Large intestine (tissue), 3 donors: ENCODE measurements at regions not wholly inside any gene's neighbourhood (a gene's known extent, or its start where the extent isn't known, plus 50 kb on each side); places are given as distances from the start of the nearest gene placed in this dataset.

ENCODE experiments used
- DNase-seq, 2 donors: peaks; one replicate each; pipeline versions ENCODE4 v3.0.0 to v3.0.0-alpha.2; 2013
- H3K27ac ChIP-seq: one replicate; pipeline ENCODE4 v1.5.1; 2013; ENCODE audit warnings: low read length
- H3K27me3 ChIP-seq: 2 replicates; pipeline ENCODE4 v1.6.1; 2013; ENCODE audit warnings: low read length; ENCODE audit not compliant: control insufficient read depth, insufficient read depth
- H3K36me3 ChIP-seq: 2 replicates; pipeline ENCODE4 v1.6.1; 2013; ENCODE audit warnings: low read length; ENCODE audit not compliant: control insufficient read depth, insufficient read depth
- H3K4me1 ChIP-seq: one replicate; pipeline ENCODE4 v1.6.1; 2013; ENCODE audit warnings: low read length; ENCODE audit not compliant: control insufficient read depth, insufficient read depth
- H3K4me3 ChIP-seq: one replicate; pipeline ENCODE4 v1.5.1; 2013; ENCODE audit warnings: low read length
- H3K9me3 ChIP-seq: one replicate; pipeline ENCODE4 v1.6.1; 2013; ENCODE audit warnings: mild to moderate bottlenecking, low read depth, low read length, moderate library complexity; ENCODE audit not compliant: control insufficient read depth
- WGBS: methylation state at CpG from one replicate; pipeline ENCODE4 v1.1.5; 2013; ENCODE audit warnings: low lambda C conversion rate; ENCODE audit not compliant: insufficient coverage; 5-methylcytosine and 5-hydroxymethylcytosine counted together

DNA sequence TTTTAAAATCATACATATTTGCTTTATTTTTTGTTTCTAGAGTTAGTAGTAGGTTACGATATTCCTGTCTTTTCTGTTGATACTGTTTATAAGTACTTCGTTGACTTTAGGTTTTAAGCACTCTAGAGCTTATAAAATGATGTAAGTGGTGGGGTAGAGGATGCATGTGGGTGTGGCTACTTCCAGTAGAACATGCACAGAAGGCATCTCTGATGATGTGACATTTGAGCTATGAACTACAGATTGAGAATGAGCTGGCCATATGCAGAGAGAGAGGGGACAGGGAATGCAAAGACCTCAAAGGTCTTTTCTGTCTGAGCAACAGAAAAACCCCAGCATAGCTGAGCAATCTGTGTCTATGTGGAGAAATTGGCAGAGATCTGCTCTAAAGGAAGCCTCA lies 233.9 kb upstream of the STAC start:
- Histone ChIP-seq H3K9me3 (no peaks in the 10 kb centered on the region), H3K27me3 (no peaks in the 10 kb centered on the region), H3K36me3 (no peaks in the 10 kb centered on the region), H3K4me3 (no peak overlapping the region), H3K4me1 (no peaks in the 10 kb centered on the region), H3K27ac (no peak overlapping the region)
- DNase-seq, result no peak
- WGBS, result 100% methylated on average over 1 of the region's 2 CpGs

DNA sequence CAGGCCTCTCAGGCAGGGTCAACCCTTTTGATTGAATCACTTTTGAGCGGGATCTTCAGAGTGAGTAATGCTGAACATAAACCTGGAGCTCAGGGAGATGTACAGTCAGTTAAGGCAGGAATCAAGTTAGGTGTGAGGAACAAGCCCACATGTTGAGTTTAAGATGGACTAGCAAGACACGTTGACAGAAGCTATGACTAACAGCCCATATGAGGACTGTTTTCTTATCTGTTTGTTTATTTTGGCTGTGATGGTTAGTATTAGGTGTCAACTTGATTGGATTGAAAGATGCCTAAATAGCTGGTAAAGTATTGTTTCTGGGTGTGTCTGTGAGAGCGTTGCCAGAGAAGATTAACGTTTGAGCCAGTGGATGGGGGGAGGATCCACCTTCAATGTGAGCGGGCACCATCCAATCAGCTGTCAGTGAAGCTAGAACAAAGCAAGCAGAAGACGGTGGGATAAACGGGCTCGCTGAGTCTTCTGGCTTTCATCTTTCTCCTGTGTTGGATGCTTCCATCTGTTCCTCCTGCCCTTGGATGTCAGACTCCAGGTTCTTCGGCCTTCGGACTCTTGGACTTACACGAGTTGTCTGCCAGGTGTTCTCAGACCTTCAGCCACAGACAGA lies 232.3 kb upstream of the STAC start:
- H3K9me3 ChIP-seq, result no peaks in the 10 kb centered on the region
- H3K27me3 ChIP-seq, result no peaks in the 10 kb centered on the region
- 100% methylated on average over 1 of the region's 11 CpGs for WGBS
- H3K4me3 ChIP-seq, result no peak overlapping the region
- peak in 1 of 2 donors; percentile 6 for DNase-seq
- no peaks in the 10 kb centered on the region for H3K4me1 ChIP-seq
- no peak overlapping the region for H3K27ac ChIP-seq
- H3K36me3 ChIP-seq, result no peaks in the 10 kb centered on the region

DNA sequence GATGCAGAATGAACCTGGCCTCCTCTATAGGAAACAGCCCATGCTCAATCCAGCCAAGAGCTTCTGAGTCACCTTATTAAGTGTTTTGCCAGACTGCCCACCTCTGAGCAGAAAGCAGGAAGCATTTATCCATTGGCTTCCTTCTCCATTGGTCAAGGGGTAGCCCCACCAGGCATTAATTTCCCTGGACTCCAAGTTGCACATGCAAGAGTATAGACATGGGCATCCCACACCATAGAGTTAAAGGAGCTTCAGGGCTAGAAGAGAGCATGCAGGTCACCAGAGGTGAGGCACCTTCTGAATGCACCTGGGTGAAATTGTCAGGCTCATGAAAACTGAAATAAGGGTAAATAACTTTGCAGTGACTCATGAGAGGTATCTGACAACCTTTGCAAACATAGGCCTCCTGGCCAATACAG lies 230.8 kb upstream of the STAC start:
- no peak for DNase-seq
- no peak overlapping the region for H3K4me3 ChIP-seq

DNA sequence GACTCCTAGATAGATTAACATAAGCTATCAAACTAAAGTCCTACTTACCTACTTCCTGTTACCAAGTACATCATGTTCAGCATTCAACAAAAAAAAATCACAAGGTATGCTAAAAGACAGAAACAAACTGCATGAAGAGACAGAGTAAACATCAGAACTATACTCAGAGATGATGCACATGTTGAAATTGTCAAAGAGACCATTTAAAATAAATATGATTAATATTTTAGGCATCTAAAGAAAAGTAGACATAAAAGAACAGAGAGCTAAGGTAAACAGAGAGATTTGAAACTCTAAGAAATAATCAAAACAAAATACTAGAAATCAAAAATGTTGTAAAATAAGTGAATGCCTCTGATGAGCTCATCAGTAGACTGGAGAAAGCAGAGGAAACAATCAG lies 224.8 kb upstream of the STAC start:
- no peak for DNase-seq
- Histone ChIP-seq H3K27me3 (no peaks in the 10 kb centered on the region), H3K4me1 (no peaks in the 10 kb centered on the region)

More for the DNA sequence above, 230.8 kb upstream of the STAC start:
- Histone ChIP-seq H3K36me3 (no peaks in the 10 kb centered on the region), H3K27ac (no peak overlapping the region), H3K9me3 (no peaks in the 10 kb centered on the region), H3K4me1 (no peaks in the 10 kb centered on the region), H3K27me3 (no peaks in the 10 kb centered on the region)

DNA sequence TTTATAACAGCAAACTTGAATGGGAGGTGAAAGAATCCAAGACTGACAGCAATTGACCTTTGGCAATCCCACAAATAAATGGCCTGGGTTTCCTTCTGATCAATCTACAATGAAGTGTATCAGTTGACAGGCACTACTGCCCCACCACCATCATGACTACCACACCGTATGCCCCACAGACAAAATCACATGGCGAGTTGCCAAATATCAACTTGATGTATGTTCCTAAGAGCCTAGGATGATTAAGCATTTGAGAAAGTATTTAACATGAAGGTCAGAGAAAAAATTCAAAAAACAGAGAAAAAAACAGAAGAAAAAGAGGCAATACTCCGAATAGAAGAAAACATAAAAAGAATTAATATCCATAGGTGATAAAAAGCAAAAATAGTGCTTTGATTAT lies 215.9 kb upstream of the STAC start:
- no peaks in the 10 kb centered on the region for H3K9me3 ChIP-seq
- no peaks in the 10 kb centered on the region for H3K4me1 ChIP-seq
- WGBS, result 86% methylated on average over 1 of the region's 3 CpGs
- no peak overlapping the region for H3K4me3 ChIP-seq
- DNase-seq, result no peak
- H3K27ac ChIP-seq, result no peak overlapping the region
- no peaks in the 10 kb centered on the region for H3K27me3 ChIP-seq
- H3K36me3 ChIP-seq, result no peaks in the 10 kb centered on the region

More for the DNA sequence above, 224.8 kb upstream of the STAC start:
- H3K36me3 ChIP-seq, result no peaks in the 10 kb centered on the region
- H3K4me3 ChIP-seq, result no peak overlapping the region
- H3K9me3 ChIP-seq, result no peaks in the 10 kb centered on the region
- H3K27ac ChIP-seq, result no peak overlapping the region

DNA sequence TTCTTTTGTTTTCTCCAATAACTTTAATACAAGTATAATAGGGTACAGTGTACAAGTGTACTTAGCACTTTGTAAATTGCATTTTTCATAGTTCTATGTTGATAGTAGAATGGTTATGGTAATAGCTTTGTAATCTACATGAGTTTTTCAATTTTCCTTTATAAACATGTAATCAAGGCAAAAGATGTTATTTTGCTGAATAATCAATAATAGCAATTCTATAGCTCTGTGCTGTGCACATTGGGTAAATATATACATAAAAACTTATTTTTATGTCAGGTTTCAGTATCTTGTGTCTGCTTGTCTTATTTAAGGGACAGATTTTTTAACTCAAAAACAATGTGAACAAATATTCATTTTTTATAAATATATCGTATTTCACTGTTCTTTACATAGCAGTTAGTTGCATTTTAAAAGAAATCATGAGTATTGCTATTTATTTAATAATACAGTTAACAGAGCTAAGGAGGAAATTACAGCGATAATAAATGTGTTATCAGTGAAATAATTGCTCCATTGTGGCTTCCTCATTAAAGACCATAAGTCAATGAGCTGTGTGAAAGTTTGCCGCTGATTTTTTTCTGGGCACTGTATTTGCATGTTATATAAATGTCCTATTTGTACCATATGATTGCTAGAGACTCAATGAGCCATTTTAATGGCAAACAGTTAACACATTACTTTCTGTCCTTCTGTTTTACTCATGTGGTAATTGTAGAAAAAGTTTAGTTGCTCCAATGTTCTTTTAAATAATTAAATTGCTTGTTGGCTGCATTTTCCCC lies 214.6 kb upstream of the STAC start:
- no peak for DNase-seq
- H3K4me1 ChIP-seq, result no peaks in the 10 kb centered on the region
- 83% methylated on average over 1 of the region's 3 CpGs for WGBS

DNA sequence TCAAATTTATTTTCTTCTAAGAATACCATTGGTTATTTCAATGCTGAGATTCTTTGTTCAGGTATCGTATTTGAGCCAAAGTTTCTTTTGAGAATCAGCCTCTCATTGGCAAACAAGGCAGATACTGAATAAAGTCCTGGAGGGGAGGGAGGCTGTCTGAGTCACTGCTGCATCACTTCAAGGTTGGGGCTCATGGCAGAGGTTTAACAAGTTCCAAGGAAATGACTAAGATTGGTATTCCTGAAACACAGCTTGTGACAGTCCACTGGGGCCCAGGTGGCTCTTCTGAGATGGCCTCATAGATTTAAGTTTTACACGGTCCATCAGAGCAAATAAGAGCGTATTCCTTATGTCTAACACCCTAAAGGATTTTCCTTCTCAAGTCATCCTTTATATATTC lies 213.8 kb upstream of the STAC start:
- 100% methylated on average over 1 of the region's 3 CpGs for WGBS
- Histone ChIP-seq H3K36me3 (no peaks in the 10 kb centered on the region), H3K27ac (no peak overlapping the region), H3K4me1 (no peaks in the 10 kb centered on the region), H3K9me3 (no peaks in the 10 kb centered on the region), H3K4me3 (no peak overlapping the region), H3K27me3 (no peaks in the 10 kb centered on the region)
- no peak for DNase-seq

More for the DNA sequence above, 214.6 kb upstream of the STAC start:
- Histone ChIP-seq H3K27me3 (no peaks in the 10 kb centered on the region), H3K27ac (no peak overlapping the region), H3K36me3 (no peaks in the 10 kb centered on the region), H3K4me3 (no peak overlapping the region), H3K9me3 (no peaks in the 10 kb centered on the region)

DNA sequence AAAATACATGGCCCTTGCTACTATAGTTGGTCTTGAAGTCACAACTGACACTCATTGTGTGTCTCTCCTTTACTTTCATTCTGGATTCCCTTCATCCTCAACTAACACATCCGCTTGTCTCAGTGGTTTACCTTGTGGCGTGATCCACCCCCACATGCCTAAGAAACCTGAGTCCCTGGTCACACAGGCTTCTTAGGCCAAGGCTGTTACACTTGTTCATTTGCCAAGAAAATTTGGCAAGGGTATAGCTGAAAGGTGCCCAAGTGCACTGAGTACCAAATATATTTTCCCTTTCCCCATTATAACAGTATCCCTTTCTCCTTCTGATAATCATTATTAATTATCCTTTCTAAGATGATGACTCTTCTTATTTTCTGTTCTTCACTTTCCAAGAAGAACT lies 207.6 kb upstream of the STAC start:
- no CpG with 5 or more reads among the region's 2 CpGs for WGBS

DNA sequence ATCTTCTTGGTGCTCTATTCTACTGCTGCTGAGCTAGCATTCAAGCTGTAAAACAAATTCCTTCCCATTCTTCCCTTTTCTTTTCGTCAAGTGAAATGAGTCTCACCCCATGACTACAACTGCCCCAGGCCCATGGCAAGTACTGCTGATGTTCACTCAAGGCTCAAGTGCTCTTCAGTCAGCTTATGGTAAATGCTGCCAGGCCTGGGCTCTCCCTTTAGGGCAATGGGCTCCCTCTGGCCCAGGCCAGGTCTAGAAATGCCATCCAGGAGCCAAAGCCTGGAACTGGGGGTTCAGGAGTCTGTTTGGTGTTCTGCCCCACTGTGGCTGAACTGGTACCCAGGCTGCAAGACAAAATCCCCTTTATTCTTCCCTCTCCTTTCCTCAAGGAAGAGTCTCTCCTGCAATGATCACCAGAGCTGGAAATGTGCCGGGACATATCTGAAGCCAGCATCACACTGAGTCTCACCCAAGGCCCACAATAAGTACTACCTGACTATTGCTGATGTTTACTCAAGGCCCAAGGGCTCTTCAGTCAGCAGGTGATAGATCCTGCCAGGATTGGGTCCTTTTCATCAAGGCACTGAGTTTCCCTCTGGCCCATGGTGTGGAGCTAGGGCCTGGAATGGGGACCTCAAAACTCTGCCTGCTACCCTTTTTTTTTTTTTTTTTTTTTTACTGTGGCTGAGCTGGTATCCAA lies 205.0 kb upstream of the STAC start:
- no peak overlapping the region for H3K4me3 ChIP-seq
- no CpG with 5 or more reads among the region's 2 CpGs for WGBS
- H3K9me3 ChIP-seq, result no peaks in the 10 kb centered on the region
- DNase-seq, result no peak
- H3K27me3 ChIP-seq, result no peaks in the 10 kb centered on the region
- no peaks in the 10 kb centered on the region for H3K4me1 ChIP-seq
- H3K27ac ChIP-seq, result no peak overlapping the region
- H3K36me3 ChIP-seq, result no peaks in the 10 kb centered on the region

More for the DNA sequence above, 207.6 kb upstream of the STAC start:
- H3K36me3 ChIP-seq, result no peaks in the 10 kb centered on the region
- no peak for DNase-seq
- no peaks in the 10 kb centered on the region for H3K27me3 ChIP-seq
- H3K9me3 ChIP-seq, result no peaks in the 10 kb centered on the region
- no peaks in the 10 kb centered on the region for H3K4me1 ChIP-seq
- H3K27ac ChIP-seq, result no peak overlapping the region
- H3K4me3 ChIP-seq, result no peak overlapping the region

DNA sequence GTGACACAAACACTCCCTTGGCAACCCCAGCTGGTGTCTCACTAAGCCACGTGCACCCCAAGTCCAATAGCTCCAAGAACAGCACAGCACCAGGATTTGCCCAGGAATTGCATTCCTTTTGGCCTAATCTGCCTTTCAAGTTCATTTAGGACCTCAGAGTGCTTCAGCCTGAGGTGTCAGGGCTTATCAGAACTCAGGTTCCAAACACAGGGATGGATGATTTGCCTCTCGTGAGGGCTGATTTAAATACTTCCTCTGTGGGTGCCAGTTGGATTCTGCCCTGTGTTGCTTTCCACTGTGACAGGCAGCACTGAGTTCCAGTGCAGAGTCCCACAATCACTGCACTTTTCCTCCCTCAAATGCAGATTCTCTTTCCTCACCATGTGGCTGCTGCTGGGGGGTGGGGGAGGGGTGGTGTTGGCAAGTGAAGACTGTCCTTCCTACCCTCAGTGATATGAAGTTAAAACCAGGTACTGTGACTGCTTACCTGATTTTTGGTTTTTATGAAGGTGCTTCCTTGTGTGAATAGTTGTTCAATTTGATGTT lies 204.3 kb upstream of the STAC start:
- WGBS, result no CpG with 5 or more reads among the region's 2 CpGs
- Histone ChIP-seq H3K9me3 (no peaks in the 10 kb centered on the region), H3K27me3 (no peaks in the 10 kb centered on the region), H3K36me3 (no peaks in the 10 kb centered on the region), H3K4me1 (no peaks in the 10 kb centered on the region), H3K27ac (no peak overlapping the region), H3K4me3 (no peak overlapping the region)
- no peak for DNase-seq
